Esophagus squamous epithelium (tissue), 5 donors: ENCODE measurements at regions not wholly inside any gene's neighbourhood (a gene's known extent, or its start where the extent isn't known, plus 50 kb on each side); places are given as distances from the start of the nearest gene placed in this dataset.
"Not testable (repeated sequence)": the region's sequence is repeated elsewhere in the genome, so short reads cannot be mapped to it uniquely, and the experiment has no call there.

Experiments
- DNase-seq: peaks from one replicate; lab custom pipeline; 2025; lab: John Stamatoyannopoulos, UW
- H3K27ac ChIP-seq, 4 donors: fragments of 200-600 bp; sonication (generic); one replicate each; pipeline ENCODE4 v1.5.1; 2016 to 2019; ENCODE audit warnings: mild to moderate bottlenecking in 1 of 4
- H3K27me3 ChIP-seq, 4 donors: fragments of 200-600 bp; sonication (generic); 1 replicate in 3 of 4; 2 replicates in 1 of 4; pipeline versions ENCODE4 v1.5.1 to v1.6.0; 2017 to 2021; ENCODE audit warnings: antibody characterized with exemption in 1 of 4
- H3K36me3 ChIP-seq, 3 donors: fragments of 200-600 bp; sonication (generic); one replicate each; pipeline ENCODE4 v1.5.1; 2016 to 2019
- H3K4me1 ChIP-seq, 3 donors: fragments of 200-600 bp; sonication (generic); one replicate each; pipeline ENCODE4 v1.5.1; 2017 to 2019
- H3K4me3 ChIP-seq, 4 donors: fragments of 200-600 bp; sonication (generic); 1 replicate in 3 of 4; 2 replicates in 1 of 4; pipeline ENCODE4 v1.5.1; 2016 to 2019; ENCODE audit warnings: mild to moderate bottlenecking in 2 of 4, moderate library complexity in 1 of 4
- H3K9me3 ChIP-seq, 3 donors: fragments of 200-600 bp; sonication (generic); one replicate each; pipeline ENCODE4 v1.5.1; 2016 to 2019
- CTCF ChIP-seq, 6 experiments: fragments of 450-650 bp in 4 of 6; fragments of 200-600 bp in 2 of 6; sonication (generic) in 2 of 6; IDR thresholded peaks; one replicate each; pipeline ENCODE4 v1.5.1; 2016 to 2019; ENCODE audit warnings: antibody characterized with exemption in 6 of 6, mild to moderate bottlenecking in 4 of 6, moderate library complexity in 4 of 6
- POLR2A ChIP-seq, 4 donors: fragments of 450-650 bp; IDR thresholded peaks; one replicate each; pipeline ENCODE4 v1.6.1; 2017; ENCODE audit warnings: antibody characterized with exemption in 4 of 4, mild to moderate bottlenecking in 4 of 4, moderate library complexity in 3 of 4
- WGBS, 2 donors: methylation state at CpG; one replicate each; pipeline ENCODE4 v1.1.5; 2018; 5-methylcytosine and 5-hydroxymethylcytosine counted together
- intact Hi-C: fragments of 100-400 bp; cut with DNase I; formaldehyde crosslinking; loops from one replicate; pipeline ENCODE4 v1.15.0; 2022
- donor health status: DM: yes; HTN: yes; CAD: no.

DNA sequence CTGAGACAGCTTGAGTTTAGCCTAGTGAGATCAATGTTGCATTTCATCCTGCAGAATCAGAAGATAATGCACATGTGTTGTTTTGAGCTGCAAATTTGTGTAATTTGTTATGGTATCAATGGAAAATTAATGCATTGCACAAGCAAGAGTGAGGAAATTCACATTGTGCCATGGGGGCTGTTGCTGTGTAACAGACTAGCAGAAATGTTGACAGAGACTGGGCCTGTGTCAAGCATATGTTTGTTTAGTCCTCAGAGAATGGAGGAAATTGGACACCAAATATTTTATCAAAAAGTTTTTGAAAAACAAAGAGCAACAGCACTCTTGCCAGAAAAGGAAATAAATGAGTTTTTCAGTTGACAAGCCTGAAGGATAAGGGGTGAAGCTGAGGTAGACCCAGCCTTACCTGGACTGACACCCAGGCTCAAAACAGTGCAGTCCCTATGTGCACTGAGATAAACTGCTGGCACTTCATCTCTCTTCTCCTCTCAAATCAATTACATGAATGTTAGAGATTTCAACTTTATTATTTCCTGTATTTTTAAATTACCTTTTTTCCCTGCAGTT, 1150.0 kb downstream of the FSCB start:
- no peak overlapping the region for H3K4me3 ChIP-seq
- intact Hi-C loops = no loop called here
- TF ChIP-seq CTCF (IDR thresholded peaks at IDR 0.05) = no peak
- TF ChIP-seq POLR2A (IDR thresholded peaks at IDR 0.05) = no peak
- H3K27ac ChIP-seq = no peak overlapping the region
- peaks cover 0 to 4% (median 0%) of the 10 kb centered on the region in 3 donors for H3K9me3 ChIP-seq
- H3K4me1 ChIP-seq = no peaks in the 10 kb centered on the region
- no peaks in the 10 kb centered on the region for H3K27me3 ChIP-seq
- H3K36me3 ChIP-seq = no peaks in the 10 kb centered on the region
- DNase-seq = no peak

- Histone ChIP-seq H3K4me1 (no peaks in the 10 kb centered on the region), H3K9me3 (peaks cover 0 to 4% (median 0%) of the 10 kb centered on the region in 3 donors), H3K27ac (no peak overlapping the region), H3K36me3 (no peaks in the 10 kb centered on the region), H3K4me3 (no peak overlapping the region), H3K27me3 (no peaks in the 10 kb centered on the region)
- intact Hi-C loops = no loop called here
- no peak for TF ChIP-seq CTCF (IDR thresholded peaks at IDR 0.05)
- no peak for TF ChIP-seq POLR2A (IDR thresholded peaks at IDR 0.05)
- DNase-seq = no peak
- WGBS, 2 donors = 35 to 57% methylated on average over 1 of the region's 1 CpG
These were observed 1150.7 kb downstream of the FSCB start for GRCh38 chr14:43356382-43356781.

DNA sequence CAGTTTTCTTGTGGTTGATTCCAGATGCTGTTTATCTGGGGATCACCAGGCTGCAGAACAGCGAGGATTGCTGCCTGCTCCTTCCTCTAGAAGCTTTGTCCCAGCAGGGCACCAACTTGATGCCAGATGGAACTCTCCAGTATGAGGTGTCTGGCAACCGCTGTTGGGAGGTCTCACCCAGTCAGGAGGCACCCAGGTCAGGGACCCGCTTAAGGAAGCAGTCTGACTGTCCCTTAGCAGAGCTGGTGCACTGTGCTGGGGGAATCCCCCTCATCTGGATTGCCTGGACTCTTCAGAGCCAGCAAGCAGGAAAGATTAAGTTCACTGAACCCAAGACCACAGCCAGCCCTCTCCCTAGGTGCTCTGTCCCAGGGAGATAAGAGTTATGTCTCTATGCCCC, 1165.2 kb downstream of the FSCB start:
- H3K36me3 ChIP-seq = no peaks in the 10 kb centered on the region
- intact Hi-C loops = no loop called here
- TF ChIP-seq CTCF (IDR thresholded peaks at IDR 0.05) = no peak
- TF ChIP-seq POLR2A (IDR thresholded peaks at IDR 0.05) = no peak
- H3K27me3 ChIP-seq = no peaks in the 10 kb centered on the region
- H3K27ac ChIP-seq = no peak overlapping the region
- H3K9me3 ChIP-seq = peaks cover 0 to 25% (median 0%) of the 10 kb centered on the region in 3 donors
- H3K4me1 ChIP-seq = no peaks in the 10 kb centered on the region
- H3K4me3 ChIP-seq = no peak overlapping the region
- 17 to 57% methylated on average over 1 to 2 of the region's 3 CpGs for WGBS, 2 donors
- no peak for DNase-seq

GRCh38 chr14:43338713-43339112, 1168.4 kb downstream of the FSCB start:
- H3K27ac ChIP-seq = no peak overlapping the region
- 18 to 25% methylated on average over 1 of the region's 1 CpG for WGBS, 2 donors
- DNase-seq = no peak
- no peaks in the 10 kb centered on the region for H3K4me1 ChIP-seq
- no peak for TF ChIP-seq POLR2A (IDR thresholded peaks at IDR 0.05)
- no peak for TF ChIP-seq CTCF (IDR thresholded peaks at IDR 0.05)
- H3K27me3 ChIP-seq = no peaks in the 10 kb centered on the region
- no peak overlapping the region for H3K4me3 ChIP-seq
- H3K9me3 ChIP-seq = peaks cover 0 to 7% (median 0%) of the 10 kb centered on the region in 3 donors
- intact Hi-C loops = no loop called here
- no peaks in the 10 kb centered on the region for H3K36me3 ChIP-seq

DNA sequence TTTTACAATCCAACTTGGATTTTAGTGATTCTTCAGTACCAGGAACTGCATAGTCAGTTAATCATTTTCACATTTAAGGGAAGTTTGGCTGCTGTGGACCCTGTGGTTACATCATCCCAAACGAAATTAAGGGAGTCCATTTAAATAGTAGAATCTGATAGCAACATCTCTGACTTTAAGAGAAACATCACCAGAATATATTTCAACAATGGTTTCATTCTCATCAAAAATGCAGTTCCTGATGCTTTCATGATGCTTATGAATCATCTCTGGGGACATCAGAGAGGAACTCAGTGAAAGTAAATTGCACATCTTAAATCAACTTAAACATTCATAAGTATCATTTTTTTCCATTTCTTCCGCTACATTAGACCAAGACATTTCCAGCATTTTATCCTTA, 1170.7 kb downstream of the FSCB start:
- intact Hi-C loops = no loop called here
- TF ChIP-seq CTCF (IDR thresholded peaks at IDR 0.05) = no peak
- TF ChIP-seq POLR2A (IDR thresholded peaks at IDR 0.05) = no peak
- no peak for DNase-seq
- Histone ChIP-seq H3K4me3 (no peak overlapping the region), H3K4me1 (no peaks in the 10 kb centered on the region), H3K9me3 (no peaks in the 10 kb centered on the region), H3K36me3 (no peaks in the 10 kb centered on the region), H3K27ac (no peak overlapping the region), H3K27me3 (no peaks in the 10 kb centered on the region)
- 41 to 59% methylated on average over 2 of the region's 2 CpGs for WGBS, 2 donors

GRCh38 chr14:43326501-43327407, 1180.3 kb downstream of the FSCB start:
- H3K27ac ChIP-seq, H3K4me1 ChIP-seq, H3K36me3 ChIP-seq, intact Hi-C loops, H3K4me3 ChIP-seq, H3K27me3 ChIP-seq, DNase-seq: not testable (repeated sequence)
- H3K9me3 ChIP-seq = peaks cover 0 to 20% (median 0%) of the 10 kb centered on the region in 3 donors
- WGBS, 2 donors = 44 to 60% methylated on average over 2 of the region's 24 CpGs
